Prostate gland (tissue), 2 donors: ENCODE measurements at regions not wholly inside any gene's neighbourhood (a gene's known extent, or its start where the extent isn't known, plus 50 kb on each side); places are given as distances from the start of the nearest gene placed in this dataset.

ENCODE experiments used
- CTCF ChIP-seq, 4 experiments: fragments of 200-600 bp in 2 of 4; fragments of 450-650 bp in 2 of 4; sonication (generic) in 2 of 4; IDR thresholded peaks; 1 replicate in 3 of 4; 2 replicates in 1 of 4; pipeline ENCODE4 v1.5.1; 2016 to 2019; ENCODE audit warnings: antibody characterized with exemption in 4 of 4, mild to moderate bottlenecking in 2 of 4, moderate library complexity in 2 of 4
- POLR2A ChIP-seq: fragments of 450-650 bp; IDR thresholded peaks from one replicate; pipeline ENCODE4 v1.6.1; 2016; ENCODE audit warnings: antibody characterized with exemption, mild to moderate bottlenecking

GRCh38 chr4:140212194-140212593 is 58.2 kb upstream of the MAML3 start:
- TF ChIP-seq CTCF (IDR thresholded peaks at IDR 0.05) (no peak), POLR2A (no peak)
